ENCODE measurements at regions not wholly inside any gene's neighbourhood (a gene's known extent, or its start where the extent isn't known, plus 50 kb on each side); places are given as distances from the start of the nearest gene placed in this dataset.

DNA sequence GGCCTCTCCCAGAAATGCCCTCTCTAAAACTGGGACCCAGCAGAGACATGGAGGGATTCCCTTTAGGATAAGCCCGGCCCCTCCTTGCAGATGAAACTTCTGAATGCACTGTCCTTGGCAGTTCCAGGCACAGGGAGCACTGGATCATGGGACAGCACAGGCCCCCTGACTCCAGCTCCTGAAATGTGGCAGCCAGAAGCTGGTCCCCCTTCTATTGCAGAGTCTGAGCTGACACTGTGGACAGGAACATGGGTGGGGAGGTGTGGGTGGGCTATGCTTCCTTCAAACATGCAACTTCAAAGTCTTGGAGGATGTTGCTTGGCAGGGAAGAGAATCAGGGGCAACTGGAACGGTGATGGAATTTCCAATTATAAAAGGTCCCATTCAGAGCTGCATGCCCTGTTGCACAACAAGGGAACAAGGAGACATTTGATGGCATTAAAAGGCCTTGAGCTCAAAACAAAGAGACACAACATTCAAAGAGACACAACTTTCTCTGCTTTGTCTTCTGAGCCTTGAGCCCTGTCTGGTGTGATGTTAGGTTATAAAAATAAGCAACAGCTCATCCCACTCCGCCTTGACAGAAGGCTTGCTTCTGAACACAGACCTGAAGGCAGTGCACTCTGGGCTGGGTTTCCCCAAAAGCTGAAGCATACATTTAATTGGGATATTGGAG lies 239.0 kb downstream of the OSR1 start (continued):
- TF ChIP-seq ZHX1 (CRISPR knock-in tag; IDR thresholded peaks at IDR 0.05; ENCODE audit: low read depth) (no peak), MTA1 (CRISPR knock-in tag; IDR thresholded peaks at IDR 0.05; ENCODE audit: borderline replicate concordance) (no peak), ZNF530 (CRISPR knock-in tag; IDR thresholded peaks at IDR 0.05; ENCODE audit: low read depth) (no peak), TBL1XR1 (IDR thresholded peaks at IDR 0.05; ENCODE audit: borderline replicate concordance, low read length, partially characterized antibody) (no peak), TAF15 (IDR thresholded peaks at IDR 0.05; ENCODE audit: low read depth, low read length, poor library complexity, severe bottlenecking) (no peak), ATF7 (IDR thresholded peaks at IDR 0.05) (no peak), ATF7 (CRISPR knock-in tag; IDR thresholded peaks at IDR 0.05) (no peak), CEBPG (CRISPR knock-in tag; IDR thresholded peaks at IDR 0.05) (peak; percentile 69), SPEN (CRISPR knock-in tag; IDR thresholded peaks at IDR 0.05; ENCODE audit: low read depth) (no peak), MIXL1 (CRISPR knock-in tag; IDR thresholded peaks at IDR 0.05) (no peak), HNF1A (IDR thresholded peaks at IDR 0.05; ENCODE audit: low read depth) (no peak), HNF1A (CRISPR knock-in tag; IDR thresholded peaks at IDR 0.05; ENCODE audit: borderline replicate concordance) (peak; percentile 39; the same call in 1 of the 2 replicates), TCF7 (IDR thresholded peaks at IDR 0.05; ENCODE audit: low read depth) (peak; percentile 36; the same call in 1 of the 2 replicates), BORCS8-MEF2B (CRISPR knock-in tag; IDR thresholded peaks at IDR 0.05) (no peak), MYNN (CRISPR knock-in tag; IDR thresholded peaks at IDR 0.05; ENCODE audit: low read depth) (no peak), TMF1 (CRISPR knock-in tag; IDR thresholded peaks at IDR 0.05; ENCODE audit: low read depth) (no peak), CEBPZ (IDR thresholded peaks at IDR 0.05; ENCODE audit: low read length) (no peak), NFYC (CRISPR knock-in tag; IDR thresholded peaks at IDR 0.05) (no peak)
- TF ChIP-seq, protein P1, sequence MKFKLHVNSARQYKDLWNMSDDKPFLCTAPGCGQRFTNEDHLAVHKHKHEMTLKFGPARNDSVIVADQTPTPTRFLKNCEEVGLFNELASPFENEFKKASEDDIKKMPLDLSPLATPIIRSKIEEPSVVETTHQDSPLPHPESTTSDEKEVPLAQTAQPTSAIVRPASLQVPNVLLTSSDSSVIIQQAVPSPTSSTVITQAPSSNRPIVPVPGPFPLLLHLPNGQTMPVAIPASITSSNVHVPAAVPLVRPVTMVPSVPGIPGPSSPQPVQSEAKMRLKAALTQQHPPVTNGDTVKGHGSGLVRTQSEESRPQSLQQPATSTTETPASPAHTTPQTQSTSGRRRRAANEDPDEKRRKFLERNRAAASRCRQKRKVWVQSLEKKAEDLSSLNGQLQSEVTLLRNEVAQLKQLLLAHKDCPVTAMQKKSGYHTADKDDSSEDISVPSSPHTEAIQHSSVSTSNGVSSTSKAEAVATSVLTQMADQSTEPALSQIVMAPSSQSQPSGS (CRISPR knock-in tag; IDR thresholded peaks at IDR 0.05): no peak
